Activated naive CD4-positive, alpha-beta T cell treated with anti-CD3 and anti-CD28 coated beads, Interleukin-2, amount 50 U/mL, for 72 hours (primary cell): ENCODE measurements at regions not wholly inside any gene's neighbourhood (a gene's known extent, or its start where the extent isn't known, plus 50 kb on each side); places are given as distances from the start of the nearest gene placed in this dataset.
A peak's percentile ranks its signal among the peaks of the same experiment; 100 is the strongest.
"Not testable (repeated sequence)": the region's sequence is repeated elsewhere in the genome, so short reads cannot be mapped to it uniquely, and the experiment has no call there.

ENCODE experiments used
- ATAC-seq, 2 donors: fragments of 150-1000 bp; cut with Tn5 transposase; 2 replicates each; pipeline ENCODE4 v1.10.0; 2021; ENCODE audit warnings: mild to moderate bottlenecking in 2 of 2, moderate library complexity in 2 of 2
- DNase-seq, 2 donors: peaks; one replicate each; pipeline ENCODE4 v3.0.0; 2021 to 2022; ENCODE audit warnings: low spot score in 2 of 2
- H3K27ac Mint-ChIP-seq, 2 donors: one replicate each; pipeline ENCODE4 v1.8.0; 2022; ENCODE audit warnings: mild to moderate bottlenecking in 2 of 2, mixed read lengths in 2 of 2
- H3K36me3 Mint-ChIP-seq, 2 donors: one replicate each; pipeline ENCODE4 v1.8.0; 2022; ENCODE audit warnings: mixed read lengths in 2 of 2
- H3K9me3 Mint-ChIP-seq, 2 donors: one replicate each; pipeline ENCODE4 v1.8.0; 2022; ENCODE audit warnings: mixed read lengths in 2 of 2

DNA sequence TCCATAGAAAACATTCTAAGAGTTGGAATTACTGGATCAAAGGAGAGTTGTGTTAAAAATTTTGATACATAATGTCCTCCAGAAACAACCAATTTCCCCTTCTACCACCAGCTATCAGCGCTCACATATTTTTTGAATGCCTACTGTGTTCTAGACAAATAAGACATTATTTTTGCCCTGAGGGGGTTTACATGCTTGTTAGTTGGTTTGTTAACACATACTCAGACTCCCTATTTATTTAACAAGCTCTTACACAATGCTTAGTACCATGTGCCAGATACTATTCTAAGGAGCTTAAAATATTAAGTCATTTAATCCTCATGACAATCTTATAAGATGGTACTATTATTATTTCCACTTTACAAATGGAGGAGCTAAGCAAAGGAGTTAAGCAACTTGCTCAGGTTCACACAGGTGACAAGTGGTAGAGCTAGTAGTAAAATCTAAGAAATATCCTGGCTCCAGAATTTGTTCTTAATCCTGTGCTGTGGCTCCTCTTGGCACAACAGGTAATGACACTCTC, 194.2 kb downstream of the UTP18 start:
- peaks cover 0 to 8% of the 10 kb centered on the region in 2 donors for H3K36me3 Mint-ChIP-seq
- ATAC-seq: no peak
- DNase-seq: no peak
- H3K9me3 Mint-ChIP-seq: peaks cover 5 to 6% of the 10 kb centered on the region in 2 donors
- no peak overlapping the region for H3K27ac Mint-ChIP-seq

DNA sequence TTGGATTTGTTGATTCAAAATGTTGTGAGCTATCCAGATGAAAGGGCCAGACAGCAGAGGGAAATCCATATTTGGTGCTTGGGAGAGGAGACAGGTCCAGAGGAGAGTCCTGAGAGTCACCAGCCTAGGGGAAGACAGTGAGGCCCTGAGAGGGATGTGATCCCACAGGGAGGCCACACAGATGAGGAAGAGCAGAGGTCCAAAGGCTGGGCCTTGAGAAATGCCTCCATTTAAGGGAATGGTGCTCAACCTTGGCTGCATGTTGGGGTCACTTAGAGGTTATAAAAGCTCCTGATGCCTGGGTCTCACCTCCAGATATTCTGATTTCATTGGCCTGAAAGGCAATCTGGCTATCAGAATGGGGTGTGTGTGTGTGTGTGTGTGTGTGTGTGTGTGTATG, 194.9 kb downstream of the UTP18 start:
- Mint-ChIP-seq H3K9me3 (no peaks in the 10 kb centered on the region), H3K27ac (peak overlapping the region in 1 of 2 donors; percentile 8), H3K36me3 (peaks cover 0 to under 1% of the 10 kb centered on the region in 2 donors)
- DNase-seq: no peak
- no peak for ATAC-seq

DNA sequence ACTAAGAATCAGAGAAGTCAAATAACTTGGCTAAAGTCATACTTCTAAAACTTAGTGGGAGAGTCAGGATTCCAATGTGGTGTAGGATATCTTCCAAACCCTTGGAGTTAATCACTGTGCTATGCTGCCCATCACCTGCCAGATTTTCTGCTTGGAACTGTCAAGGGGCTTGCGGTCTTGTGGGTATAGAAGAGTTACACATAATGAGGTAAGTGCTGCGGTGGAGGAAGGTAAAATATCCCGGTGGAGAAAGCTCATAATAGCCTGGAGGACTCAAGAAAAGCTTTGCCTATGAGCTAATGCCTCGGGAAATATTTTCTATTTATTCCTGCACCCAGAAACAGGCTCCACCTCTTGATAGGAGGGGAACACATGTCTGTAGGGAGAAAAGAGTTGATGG, 195.6 kb downstream of the UTP18 start:
- Mint-ChIP-seq H3K27ac (no peak overlapping the region), H3K9me3 (no peaks in the 10 kb centered on the region), H3K36me3 (no peaks in the 10 kb centered on the region)
- ATAC-seq (no peak), DNase-seq (no peak)

DNA sequence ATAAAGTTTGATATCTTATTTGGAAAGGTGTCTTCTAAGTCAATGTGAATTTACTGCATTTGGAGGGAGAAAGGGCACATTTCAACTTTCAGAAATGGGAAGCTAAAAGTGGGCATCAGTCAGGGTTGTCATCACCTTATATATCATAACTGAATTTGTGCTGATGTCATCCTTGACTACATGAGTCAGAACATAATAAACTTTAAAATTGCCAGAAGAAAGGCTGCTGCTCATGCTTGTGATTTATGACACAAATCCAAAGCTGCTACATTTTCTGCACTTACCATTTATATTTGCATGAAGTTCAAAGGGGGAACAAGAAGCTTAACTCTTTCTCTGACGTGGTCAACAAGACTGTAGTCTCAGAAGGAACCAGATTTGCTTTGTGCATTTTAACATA, 196.6 kb downstream of the UTP18 start:
- peak; percentile 31 to 83 for ATAC-seq
- H3K36me3 Mint-ChIP-seq: no peaks in the 10 kb centered on the region

DNA sequence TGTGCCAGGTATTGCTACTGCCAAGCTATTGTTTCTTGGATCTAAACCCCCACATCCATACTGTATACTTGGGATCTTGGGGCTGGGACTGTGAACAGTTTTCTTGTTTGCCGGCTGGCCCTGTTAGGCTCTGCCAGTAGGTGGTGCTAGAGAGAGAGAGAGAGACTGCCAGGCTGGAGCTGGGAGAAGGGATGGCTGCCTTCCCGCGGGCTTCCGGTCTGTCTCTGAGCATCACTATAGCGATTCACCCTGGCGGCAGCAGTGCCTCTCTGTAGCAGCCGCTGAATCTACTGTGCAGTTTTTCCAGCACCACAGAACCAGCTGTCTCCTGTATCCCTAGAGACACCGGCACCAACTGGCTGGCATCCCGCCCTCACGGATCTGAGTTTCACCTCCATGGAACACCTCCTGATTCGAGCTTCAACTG, 201.2 kb downstream of the UTP18 start:
- ATAC-seq (peak; percentile 71 to 81), DNase-seq (peak in 1 of 2 donors; percentile 68)
- Mint-ChIP-seq H3K9me3 (no peaks in the 10 kb centered on the region), H3K36me3 (no peaks in the 10 kb centered on the region), H3K27ac (no peak overlapping the region)

More for the DNA sequence above, 196.6 kb downstream of the UTP18 start:
- H3K27ac Mint-ChIP-seq: no peak overlapping the region
- DNase-seq: no peak
- H3K9me3 Mint-ChIP-seq: no peaks in the 10 kb centered on the region

DNA sequence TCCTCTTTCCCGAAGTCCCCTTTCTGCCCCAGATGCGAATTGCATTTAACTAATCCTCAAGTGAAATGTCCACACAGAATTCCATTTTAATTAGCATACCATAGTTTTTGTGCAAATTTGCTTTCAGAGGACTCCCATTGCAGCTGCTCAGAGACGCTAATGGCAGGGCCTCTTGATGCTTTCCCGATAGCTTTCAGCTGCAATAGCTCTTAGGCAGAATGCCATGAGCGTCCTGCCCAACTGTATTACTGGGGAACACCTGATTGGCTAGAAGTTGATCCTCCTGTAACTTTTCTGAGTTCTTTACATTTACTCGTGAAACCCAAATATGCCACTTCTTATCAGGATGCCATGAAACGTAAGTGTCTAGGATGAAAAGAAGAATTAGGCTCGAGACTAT, 203.0 kb downstream of the UTP18 start:
- DNase-seq (no peak), ATAC-seq (no peak)
- H3K27ac Mint-ChIP-seq: no peak overlapping the region
- no peaks in the 10 kb centered on the region for H3K9me3 Mint-ChIP-seq
- H3K36me3 Mint-ChIP-seq: no peaks in the 10 kb centered on the region

DNA sequence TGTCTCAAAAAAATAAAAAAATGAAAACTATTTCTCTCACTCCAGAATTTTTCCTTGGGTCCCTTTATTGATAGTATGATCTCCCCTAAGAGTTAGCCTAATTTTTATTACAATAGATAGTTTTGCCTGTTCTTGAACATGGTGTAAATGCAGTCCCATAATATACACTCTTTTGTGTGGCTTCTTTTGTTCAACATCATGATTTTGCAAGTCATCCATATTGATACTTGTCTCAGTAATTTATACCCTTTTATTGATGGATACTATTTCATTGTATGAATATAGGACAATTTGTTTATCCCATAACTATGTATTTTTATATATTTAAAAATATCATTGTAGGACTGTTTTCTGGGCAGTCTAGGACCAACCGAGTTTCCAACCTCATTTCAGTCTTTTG, 207.0 kb downstream of the UTP18 start:
- ATAC-seq (no peak), DNase-seq (no peak)
- Mint-ChIP-seq H3K36me3 (no peaks in the 10 kb centered on the region), H3K9me3 (no peaks in the 10 kb centered on the region), H3K27ac (no peak overlapping the region)

DNA sequence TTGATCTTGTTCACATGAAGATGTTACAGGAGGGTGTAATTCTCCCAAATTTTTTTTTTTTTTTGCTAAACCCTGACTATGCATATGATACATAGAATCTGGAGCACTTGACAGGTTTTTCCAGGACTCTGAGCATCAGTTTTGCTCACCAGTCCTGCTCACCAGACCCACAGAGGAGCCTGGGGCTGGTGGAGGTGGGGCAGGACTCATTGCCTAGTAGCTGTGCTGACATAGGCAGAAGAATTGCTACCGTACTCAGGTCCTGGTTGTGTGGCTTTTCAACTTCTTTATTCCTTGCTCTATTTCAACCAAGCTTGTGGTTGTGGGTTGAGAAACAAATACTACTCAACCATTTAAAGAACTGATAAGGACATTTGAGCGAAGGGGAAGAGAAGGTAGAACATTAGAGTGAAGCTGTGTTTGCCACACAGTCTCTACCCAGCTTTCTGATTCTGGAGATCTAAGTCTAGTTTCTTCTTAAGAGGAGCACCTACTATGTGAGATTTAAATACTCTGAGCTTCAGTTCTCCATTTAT, 212.4 kb downstream of the UTP18 start:
- ATAC-seq (no peak), DNase-seq (no peak)
- H3K27ac Mint-ChIP-seq: no peak overlapping the region
- no peaks in the 10 kb centered on the region for H3K9me3 Mint-ChIP-seq
- H3K36me3 Mint-ChIP-seq: no peaks in the 10 kb centered on the region

DNA sequence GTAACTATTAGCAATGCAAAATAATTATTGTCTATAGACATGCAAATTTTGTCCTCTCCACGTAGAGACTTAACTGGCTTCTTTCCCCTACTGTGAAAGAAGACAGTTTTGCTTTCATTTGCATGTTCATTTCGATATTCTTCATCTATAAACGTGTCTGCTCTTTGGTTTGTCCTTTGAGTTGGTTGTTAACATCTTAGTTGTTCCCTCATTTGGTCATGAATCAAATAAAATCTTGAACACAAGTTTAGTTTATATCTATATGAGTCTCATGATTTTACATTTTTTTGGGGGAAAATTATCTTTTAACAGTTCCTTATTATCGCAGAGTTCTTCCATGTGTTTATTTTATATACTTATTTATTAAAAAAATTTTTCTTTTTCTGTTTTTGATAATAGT, 214.4 kb downstream of the UTP18 start:
- ATAC-seq (no peak), DNase-seq (no peak)
- Mint-ChIP-seq H3K9me3 (no peaks in the 10 kb centered on the region), H3K27ac (no peak overlapping the region), H3K36me3 (no peaks in the 10 kb centered on the region)

DNA sequence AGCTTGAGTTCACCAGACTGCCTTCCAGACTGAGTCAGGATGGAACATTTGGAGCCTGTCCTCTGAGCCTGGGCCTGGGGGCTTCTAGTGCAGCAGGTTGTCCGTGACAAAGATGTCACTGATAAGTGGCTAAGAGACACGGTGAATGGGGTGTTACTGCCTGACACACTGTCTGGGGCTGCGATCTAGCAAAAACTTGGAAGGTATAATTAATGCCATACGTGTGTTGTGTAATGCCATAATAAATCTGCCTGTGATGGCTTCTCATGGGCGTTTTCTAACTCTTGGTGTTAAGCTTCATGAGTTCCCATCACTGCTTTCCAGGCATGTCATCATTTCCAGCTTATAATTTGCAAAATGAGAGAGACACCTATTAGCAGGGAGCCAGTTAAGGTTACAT, 215.4 kb downstream of the UTP18 start:
- Mint-ChIP-seq H3K27ac (no peak overlapping the region), H3K36me3 (peaks cover 0 to under 1% of the 10 kb centered on the region in 2 donors), H3K9me3 (peaks cover 0 to 2% of the 10 kb centered on the region in 2 donors)
- ATAC-seq: no peak
- DNase-seq: no peak

DNA sequence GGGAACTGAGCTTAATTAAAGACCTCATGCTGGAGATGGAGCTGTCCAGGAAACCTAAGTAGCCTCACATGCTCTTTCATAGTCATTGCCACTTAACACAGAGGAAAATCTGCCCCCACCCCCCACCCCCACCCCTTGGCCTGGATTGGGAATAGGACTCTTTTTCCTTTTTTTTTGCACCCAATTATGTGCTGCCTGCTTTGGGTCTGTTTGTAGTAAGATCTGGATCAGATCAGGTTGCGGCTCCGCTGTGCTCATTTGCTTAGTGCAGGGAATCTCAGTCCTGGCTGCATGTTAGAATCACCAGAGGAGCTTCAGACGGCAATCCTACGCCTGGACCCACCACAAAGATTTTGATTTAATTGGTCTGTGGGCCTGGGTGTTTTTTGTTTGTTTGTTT, 219.0 kb downstream of the UTP18 start:
- no peak for ATAC-seq
- Mint-ChIP-seq H3K9me3 (peaks cover 3 to 12% of the 10 kb centered on the region in 2 donors), H3K36me3 (peaks cover 5 to 9% of the 10 kb centered on the region in 2 donors), H3K27ac (no peak overlapping the region)
- no peak for DNase-seq

DNA sequence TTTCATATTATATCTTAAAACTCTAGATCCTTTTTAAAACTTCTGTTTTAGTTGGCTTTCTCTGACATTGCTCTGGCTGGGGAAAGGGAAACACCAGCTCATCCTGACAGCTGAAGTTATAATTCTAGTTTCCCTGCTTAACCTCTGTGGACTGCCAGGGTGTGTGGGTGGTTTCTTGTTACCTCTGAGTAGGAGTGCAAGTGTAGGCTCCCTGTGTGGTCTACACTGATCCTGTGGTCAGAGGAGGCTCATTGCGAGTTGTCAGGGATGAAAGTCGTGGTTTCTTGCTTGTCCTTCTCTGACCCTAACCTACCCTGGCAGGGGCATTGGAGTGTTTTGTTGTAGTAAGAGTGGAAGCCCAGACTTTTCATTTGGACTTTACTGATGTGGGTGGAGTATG, 221.0 kb downstream of the UTP18 start:
- Mint-ChIP-seq H3K36me3 (peaks cover 5 to 9% of the 10 kb centered on the region in 2 donors), H3K9me3 (peaks cover 3 to 12% of the 10 kb centered on the region in 2 donors), H3K27ac (no peak overlapping the region)
- DNase-seq (no peak), ATAC-seq (peak in 1 of 2 donors; percentile 59)

DNA sequence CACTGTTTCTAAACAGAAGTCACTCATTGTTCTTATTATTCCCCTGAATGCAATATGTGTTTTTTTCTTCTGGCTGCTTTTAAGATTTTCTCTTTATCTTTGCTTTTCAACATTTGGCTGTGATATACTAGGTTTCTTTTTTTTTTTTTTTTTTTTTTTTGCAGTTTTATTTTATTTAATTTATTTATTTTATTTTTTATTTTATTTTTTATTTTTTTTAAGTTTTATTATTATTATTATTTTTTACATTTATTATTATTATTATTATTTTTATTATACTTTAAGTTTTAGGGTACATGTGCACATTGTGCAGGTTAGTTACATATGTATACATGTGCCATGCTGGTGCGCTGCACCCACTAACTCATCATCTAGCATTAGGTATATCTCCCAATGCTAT, 221.9 kb downstream of the UTP18 start:
- not testable (repeated sequence) for ATAC-seq, DNase-seq, H3K27ac Mint-ChIP-seq, H3K36me3 Mint-ChIP-seq
- peaks cover 3 to 12% of the 10 kb centered on the region in 2 donors for H3K9me3 Mint-ChIP-seq

DNA sequence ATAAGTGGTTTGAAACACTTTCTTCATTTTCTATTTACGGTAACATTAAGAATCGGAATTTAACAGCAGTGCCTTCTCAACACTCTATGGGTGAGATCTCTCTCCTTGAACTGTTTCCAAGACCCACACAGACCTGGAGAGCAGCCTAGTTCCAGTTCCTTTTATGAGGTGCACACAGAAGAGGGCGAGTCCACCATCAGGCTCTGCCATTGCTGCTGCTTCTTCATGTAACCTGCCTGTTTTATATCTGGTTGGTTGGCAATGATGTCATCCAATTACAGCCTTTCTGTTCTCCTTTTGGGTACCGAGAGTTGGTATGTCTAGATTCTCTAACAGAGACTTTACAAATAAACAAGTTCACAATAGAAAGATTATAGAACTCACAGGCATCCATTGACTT, 225.7 kb downstream of the UTP18 start:
- no peak for DNase-seq
- Mint-ChIP-seq H3K27ac (no peak overlapping the region), H3K9me3 (peaks cover 3 to 12% of the 10 kb centered on the region in 2 donors), H3K36me3 (peaks cover 5% of the 10 kb centered on the region in 2 donors)
- ATAC-seq: no peak

DNA sequence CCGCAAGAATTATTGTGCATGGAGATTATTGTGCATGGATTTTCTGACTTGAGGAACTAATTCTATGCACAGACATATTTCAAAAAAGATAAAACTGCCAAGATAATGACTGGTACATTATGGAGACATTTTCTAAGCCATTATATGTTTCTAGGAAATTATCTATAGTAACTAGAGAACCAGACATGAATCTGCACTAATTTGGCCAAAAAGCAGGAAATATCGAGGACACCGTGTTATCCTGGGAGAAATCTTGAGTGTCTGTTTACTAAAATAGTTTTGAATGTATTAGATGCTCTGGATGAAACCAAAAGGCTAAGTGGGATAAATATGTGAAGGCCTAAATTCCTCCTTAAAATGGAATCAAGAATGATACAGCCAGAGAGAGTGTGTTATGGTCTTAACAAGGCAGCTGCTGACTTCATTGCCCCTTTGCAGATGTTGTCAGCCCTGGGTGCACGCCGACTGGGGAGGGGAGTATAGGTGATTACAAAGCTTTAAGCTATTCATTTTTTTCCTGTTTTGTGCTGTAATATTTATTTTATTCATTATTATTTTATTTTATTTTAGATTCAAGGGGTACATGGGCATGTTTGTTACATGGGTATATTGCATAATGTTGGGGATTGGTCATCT, 226.7 kb downstream of the UTP18 start:
- no peaks in the 10 kb centered on the region for H3K36me3 Mint-ChIP-seq
- H3K9me3 Mint-ChIP-seq: peaks cover 0 to 6% of the 10 kb centered on the region in 2 donors
- ATAC-seq (no peak), DNase-seq (no peak)
- H3K27ac Mint-ChIP-seq: no peak overlapping the region

DNA sequence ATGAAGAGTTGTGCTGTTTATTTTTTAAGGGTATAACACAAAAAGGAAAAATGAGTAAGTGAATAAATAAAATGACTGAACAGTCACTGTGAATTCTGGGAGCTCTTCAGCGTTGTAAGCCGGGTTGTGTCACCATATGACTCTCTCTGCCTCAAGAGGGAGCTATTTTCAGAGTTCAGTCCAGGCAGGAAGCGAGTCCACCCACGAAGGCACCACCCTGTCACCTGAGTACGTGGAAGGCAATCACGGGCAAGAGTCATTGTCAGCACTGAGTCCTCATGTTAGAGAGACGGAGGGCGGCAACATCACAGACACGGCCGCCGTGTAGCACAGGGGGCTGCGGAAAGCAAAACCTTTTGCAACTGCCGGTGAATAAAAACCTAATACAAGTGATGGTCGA, 227.6 kb downstream of the UTP18 start:
- Mint-ChIP-seq H3K36me3 (no peaks in the 10 kb centered on the region), H3K27ac (no peak overlapping the region), H3K9me3 (peaks cover 0 to 6% of the 10 kb centered on the region in 2 donors)
- ATAC-seq (peak; percentile 45 to 70), DNase-seq (peak in 1 of 2 donors; percentile 8)

DNA sequence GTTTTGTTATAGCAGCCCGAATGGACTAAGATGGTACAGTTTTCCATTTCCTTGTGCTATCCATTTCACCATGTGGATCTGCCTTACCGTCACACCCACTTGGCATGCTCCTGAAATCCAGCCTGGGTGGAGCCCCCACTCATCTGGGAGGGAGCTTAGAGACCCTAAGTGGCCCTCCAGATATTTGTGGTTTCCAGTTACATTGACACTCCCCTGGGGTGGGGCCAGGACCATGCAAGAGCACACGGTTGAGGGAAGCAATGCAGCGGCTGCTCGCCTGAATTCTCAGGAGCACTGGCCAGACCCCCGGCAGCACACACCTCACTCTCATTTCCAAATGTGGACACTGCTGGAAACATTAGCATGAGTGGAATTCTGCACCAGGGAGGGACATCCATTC, 231.1 kb downstream of the UTP18 start:
- H3K36me3 Mint-ChIP-seq: no peaks in the 10 kb centered on the region
- no peak for ATAC-seq
- no peak for DNase-seq
- no peak overlapping the region for H3K27ac Mint-ChIP-seq
- peaks cover 0 to 6% of the 10 kb centered on the region in 2 donors for H3K9me3 Mint-ChIP-seq

DNA sequence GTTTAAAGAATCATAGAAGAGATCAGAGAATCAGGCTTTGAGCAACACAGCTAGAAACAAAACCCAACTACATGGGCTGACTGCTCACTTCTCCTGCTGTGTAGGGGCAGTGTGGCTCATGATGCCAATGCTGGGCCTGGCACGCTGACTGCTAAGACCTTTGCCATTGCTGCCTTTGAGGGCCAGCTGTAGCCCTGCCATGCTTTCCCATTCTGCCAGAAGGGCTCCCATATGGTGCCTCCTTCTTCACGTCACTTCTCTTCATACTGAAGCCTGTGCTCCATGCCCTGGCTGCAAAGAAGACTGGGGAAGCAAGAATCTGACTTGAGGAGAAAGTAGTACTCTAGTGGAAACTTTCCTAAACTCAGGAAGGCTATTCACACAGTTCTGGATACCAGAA, 232.9 kb downstream of the UTP18 start:
- Mint-ChIP-seq H3K27ac (peak overlapping the region in 1 of 2 donors; percentile 50), H3K9me3 (peaks cover 0 to 6% of the 10 kb centered on the region in 2 donors), H3K36me3 (no peaks in the 10 kb centered on the region)
- DNase-seq (no peak), ATAC-seq (no peak)
